Sigmoid colon (tissue), 4 donors: ENCODE measurements at regions not wholly inside any gene's neighbourhood (a gene's known extent, or its start where the extent isn't known, plus 50 kb on each side); places are given as distances from the start of the nearest gene placed in this dataset.

Experiments used
- EP300 ChIP-seq, 4 donors: sonication (generic); formaldehyde crosslinking; IDR thresholded peaks; one replicate each; pipeline ENCODE4 v1.6.1; 2017; ENCODE audit warnings: antibody characterized with exemption in 4 of 4
- POLR2A ChIP-seq, 2 donors: fragments of 450-650 bp; IDR thresholded peaks; one replicate each; pipeline ENCODE4 v1.6.1; 2016; ENCODE audit warnings: antibody characterized with exemption in 2 of 2, mild to moderate bottlenecking in 2 of 2, moderate library complexity in 2 of 2
- POLR2AphosphoS5 ChIP-seq, 4 donors: sonication (generic); formaldehyde crosslinking; IDR thresholded peaks; one replicate each; pipeline ENCODE4 v1.6.1; 2017; ENCODE audit warnings: antibody characterized with exemption in 4 of 4
- TF ChIP-seq, protein P1 (sequence below), 4 experiments: fragments of 450-650 bp in 3 of 4; fragments of 200-600 bp in 1 of 4; IDR thresholded peaks; one replicate each; pipeline ENCODE4 v1.5.1; 2016 to 2019; ENCODE audit warnings: antibody characterized with exemption in 4 of 4, mild to moderate bottlenecking in 3 of 4, moderate library complexity in 2 of 4

DNA sequence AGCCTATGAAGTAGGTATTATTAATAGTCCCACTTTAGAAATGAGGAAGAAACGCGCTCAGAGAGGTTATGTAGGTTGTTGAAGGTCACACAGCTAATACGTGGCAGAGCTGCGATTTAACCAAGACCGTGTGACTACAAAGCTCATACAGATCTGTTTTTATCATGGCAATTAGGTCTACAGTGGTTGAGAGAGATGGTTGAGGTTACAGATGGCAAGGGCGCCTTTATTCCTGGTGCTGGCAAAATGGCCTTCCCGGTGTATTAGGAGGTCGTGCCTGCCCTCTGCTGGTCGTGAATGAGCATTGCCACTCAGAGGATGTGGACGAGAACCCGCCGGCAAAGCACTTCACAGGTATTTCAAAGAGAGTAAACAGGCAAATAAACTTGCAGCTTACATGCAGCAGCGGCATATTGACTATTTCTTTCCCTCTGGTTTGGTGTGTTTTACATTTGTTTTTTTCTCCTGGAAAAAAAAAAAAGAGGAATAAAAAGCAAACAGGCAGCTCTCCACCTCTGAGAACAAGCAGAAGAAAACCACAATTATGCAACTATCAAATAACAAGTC, 65.3 kb upstream of the EGFLAM start:
- TF ChIP-seq, protein P1, sequence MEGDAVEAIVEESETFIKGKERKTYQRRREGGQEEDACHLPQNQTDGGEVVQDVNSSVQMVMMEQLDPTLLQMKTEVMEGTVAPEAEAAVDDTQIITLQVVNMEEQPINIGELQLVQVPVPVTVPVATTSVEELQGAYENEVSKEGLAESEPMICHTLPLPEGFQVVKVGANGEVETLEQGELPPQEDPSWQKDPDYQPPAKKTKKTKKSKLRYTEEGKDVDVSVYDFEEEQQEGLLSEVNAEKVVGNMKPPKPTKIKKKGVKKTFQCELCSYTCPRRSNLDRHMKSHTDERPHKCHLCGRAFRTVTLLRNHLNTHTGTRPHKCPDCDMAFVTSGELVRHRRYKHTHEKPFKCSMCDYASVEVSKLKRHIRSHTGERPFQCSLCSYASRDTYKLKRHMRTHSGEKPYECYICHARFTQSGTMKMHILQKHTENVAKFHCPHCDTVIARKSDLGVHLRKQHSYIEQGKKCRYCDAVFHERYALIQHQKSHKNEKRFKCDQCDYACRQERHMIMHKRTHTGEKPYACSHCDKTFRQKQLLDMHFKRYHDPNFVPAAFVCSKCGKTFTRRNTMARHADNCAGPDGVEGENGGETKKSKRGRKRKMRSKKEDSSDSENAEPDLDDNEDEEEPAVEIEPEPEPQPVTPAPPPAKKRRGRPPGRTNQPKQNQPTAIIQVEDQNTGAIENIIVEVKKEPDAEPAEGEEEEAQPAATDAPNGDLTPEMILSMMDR (IDR thresholded peaks at IDR 0.05): peak; percentile 81 to 89 (median 86)
- TF ChIP-seq POLR2A (IDR thresholded peaks at IDR 0.05) (no peak), EP300 (IDR thresholded peaks at IDR 0.05) (no peak), POLR2AphosphoS5 (IDR thresholded peaks at IDR 0.05) (peak in 1 of 4 donors; percentile 23)
